Brain microvascular endothelial cell (primary cell): ENCODE measurements at regions not wholly inside any gene's neighbourhood (a gene's known extent, or its start where the extent isn't known, plus 50 kb on each side); places are given as distances from the start of the nearest gene placed in this dataset.
A peak's percentile ranks its signal among the peaks of the same experiment; 100 is the strongest.

Experiments
- DNase-seq: peaks from one replicate; pipeline ENCODE4 v3.0.0-alpha.2; 2020
- H3K27ac ChIP-seq: fragments of 250-450 bp; sonication (Bioruptor Pico); 2 replicates; pipeline ENCODE4 v1.5.1; 2020; ENCODE audit warnings: mild to moderate bottlenecking, moderate library complexity
- H3K27me3 ChIP-seq: fragments of 250-450 bp; sonication (Bioruptor Pico); replicated peaks from 2 replicates; pipeline ENCODE4 v1.5.1; 2020; ENCODE audit warnings: mild to moderate bottlenecking
- H3K36me3 ChIP-seq: fragments of 250-450 bp; sonication (Bioruptor Pico); replicated peaks from 2 replicates; pipeline ENCODE4 v1.5.1; 2020; ENCODE audit warnings: mild to moderate bottlenecking
- H3K4me3 ChIP-seq: 2 replicates; pipeline ENCODE4 v1.5.1; 2011; ENCODE audit warnings: low read depth, mild to moderate bottlenecking, control low read depth, low read length, moderate library complexity
- CTCF ChIP-seq: IDR thresholded peaks from 2 replicates; pipeline ENCODE4 v1.5.1; 2011; ENCODE audit warnings: low read depth, mild to moderate bottlenecking, moderate library complexity, low read length, control low read depth, inconsistent platforms; ENCODE audit errors: missing control alignments
- in situ Hi-C: cut with HindIII; loops from 2 replicates; pipeline ENCODE4 v1.10.0; 2017; ENCODE audit warnings: low sequenced_read_pairs, low pct_ligation_motif_present

GRCh38 chr2:234858145-234858544, 93.7 kb upstream of the SH3BP4 start:
- DNase-seq = no peak
- Histone ChIP-seq H3K36me3 (no peaks in the 10 kb centered on the region), H3K4me3 (no peak overlapping the region), H3K27ac (no peak overlapping the region), H3K27me3 (no peaks in the 10 kb centered on the region)
- in situ Hi-C loops = no loop called here
- TF ChIP-seq CTCF = no peak

GRCh38 chr2:234853729-234854128, 98.1 kb upstream of the SH3BP4 start:
- H3K4me3 ChIP-seq = no peak overlapping the region
- H3K27me3 ChIP-seq = no peaks in the 10 kb centered on the region
- no peak for TF ChIP-seq CTCF
- H3K36me3 ChIP-seq = no peaks in the 10 kb centered on the region
- DNase-seq = peak; percentile 35
- no peak overlapping the region for H3K27ac ChIP-seq
- in situ Hi-C loops = no loop called here

DNA sequence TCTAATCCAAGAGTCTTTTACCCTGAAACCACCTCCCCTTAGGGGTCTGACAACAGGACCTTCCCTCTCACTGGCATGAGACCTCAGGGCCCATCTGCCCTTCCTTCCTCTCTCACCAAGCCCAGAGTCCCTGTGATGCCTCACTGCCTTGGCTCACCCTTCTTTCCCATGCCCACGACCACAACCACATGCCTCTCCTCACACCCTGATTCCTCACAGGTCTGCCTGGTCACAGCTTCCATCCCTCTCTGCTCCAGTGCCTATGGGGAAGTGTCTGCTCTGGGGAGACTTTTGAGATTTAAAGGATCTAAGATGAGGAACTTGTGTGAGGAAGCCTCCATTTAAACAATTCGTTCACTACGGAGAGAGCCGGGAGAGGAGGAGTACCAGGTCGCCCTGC, 98.9 kb upstream of the SH3BP4 start:
- in situ Hi-C loops = no loop called here
- DNase-seq = no peak
- no peaks in the 10 kb centered on the region for H3K36me3 ChIP-seq
- H3K4me3 ChIP-seq = no peak overlapping the region
- H3K27ac ChIP-seq = no peak overlapping the region
- no peak for TF ChIP-seq CTCF
- no peaks in the 10 kb centered on the region for H3K27me3 ChIP-seq

DNA sequence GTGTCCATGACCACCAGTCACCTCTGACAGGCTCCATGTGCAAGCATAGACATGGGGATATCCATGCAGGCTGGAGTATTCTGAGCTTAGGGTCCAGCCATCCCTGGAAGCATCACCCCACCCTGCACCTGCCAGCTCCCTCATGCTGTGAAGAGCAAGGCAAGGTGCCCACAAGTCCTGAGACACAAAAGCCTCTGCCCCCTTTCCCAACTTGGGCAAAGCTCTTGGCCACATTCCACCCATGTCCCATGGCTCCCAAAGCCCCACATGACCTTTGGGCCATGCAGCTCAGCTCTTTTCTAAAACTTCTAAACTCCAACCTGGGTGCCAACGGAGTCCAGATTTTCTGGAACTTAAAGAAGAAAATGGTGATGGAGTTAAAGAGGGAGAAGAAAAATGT, 99.8 kb upstream of the SH3BP4 start:
- Histone ChIP-seq H3K4me3 (no peak overlapping the region), H3K27me3 (no peaks in the 10 kb centered on the region), H3K36me3 (no peaks in the 10 kb centered on the region), H3K27ac (no peak overlapping the region)
- TF ChIP-seq CTCF = no peak
- in situ Hi-C loops = no loop called here
- DNase-seq = no peak

- in situ Hi-C loops = no loop called here
- no peak for DNase-seq
- H3K4me3 ChIP-seq = no peak overlapping the region
- no peak overlapping the region for H3K27ac ChIP-seq
- H3K36me3 ChIP-seq = no peaks in the 10 kb centered on the region
- TF ChIP-seq CTCF = no peak
- no peaks in the 10 kb centered on the region for H3K27me3 ChIP-seq
Measured at GRCh38 chr2:234851451-234851850, 100.4 kb upstream of the SH3BP4 start.

- no peak for DNase-seq
- no peak overlapping the region for H3K4me3 ChIP-seq
- H3K27me3 ChIP-seq = no peaks in the 10 kb centered on the region
- no peak overlapping the region for H3K27ac ChIP-seq
- H3K36me3 ChIP-seq = no peaks in the 10 kb centered on the region
- no peak for TF ChIP-seq CTCF
- in situ Hi-C loops = no loop called here
Measured at GRCh38 chr2:234850818-234851217, 101.0 kb upstream of the SH3BP4 start.
